GM23338 (cell line): ENCODE measurements at regions not wholly inside any gene's neighbourhood (a gene's known extent, or its start where the extent isn't known, plus 50 kb on each side); places are given as distances from the start of the nearest gene placed in this dataset.

Experiments
- ATAC-seq: fragments of 200-7000 bp; cut with Tn5 transposase; 3 replicates; pipeline ENCODE4 v1.9.1; 2020
- DNase-seq: peaks from one replicate; pipeline ENCODE4 v3.0.0-alpha.2; 2015; ENCODE audit warnings: low spot score
- H2AFZ ChIP-seq: fragments of 200-600 bp; sonication (generic); 2 replicates; pipeline ENCODE4 v1.8.0; 2016; ENCODE audit warnings: antibody characterized with exemption, mild to moderate bottlenecking, moderate library complexity
- H3F3A ChIP-seq: fragments of 200-600 bp; sonication (generic); replicated peaks from 2 replicates; pipeline ENCODE4 v1.8.0; 2017; ENCODE audit warnings: antibody characterized with exemption, mixed run types, low read depth
- H3K27ac ChIP-seq: fragments of 200-600 bp; sonication (generic); 2 replicates; pipeline ENCODE4 v1.6.1; 2016; ENCODE audit warnings: low read depth
- H3K27me3 ChIP-seq: fragments of 200-600 bp; sonication (generic); 2 replicates; pipeline ENCODE4 v1.8.0; 2016; ENCODE audit warnings: mild to moderate bottlenecking, mixed run types, moderate library complexity; ENCODE audit not compliant: insufficient read depth
- H3K36me3 ChIP-seq: fragments of 200-600 bp; sonication (generic); 2 replicates; pipeline ENCODE4 v1.8.0; 2016; ENCODE audit warnings: mild to moderate bottlenecking; ENCODE audit not compliant: insufficient read depth
- H3K4me1 ChIP-seq: fragments of 200-600 bp; sonication (generic); 2 replicates; pipeline ENCODE4 v1.8.0; 2016; ENCODE audit warnings: mild to moderate bottlenecking, moderate library complexity; ENCODE audit not compliant: insufficient read depth
- H3K4me2 ChIP-seq: fragments of 200-600 bp; sonication (generic); 2 replicates; pipeline ENCODE4 v1.7.1; 2017; ENCODE audit warnings: mixed run types
- H3K4me3 ChIP-seq: fragments of 200-600 bp; sonication (generic); 2 replicates; pipeline ENCODE4 v1.6.1; 2016; ENCODE audit warnings: mixed run types
- H3K79me2 ChIP-seq: fragments of 200-600 bp; sonication (generic); replicated peaks from 2 replicates; pipeline ENCODE4 v1.8.0; 2017; ENCODE audit warnings: mild to moderate bottlenecking; ENCODE audit not compliant: insufficient read depth
- H3K9me2 ChIP-seq: fragments of 200-600 bp; sonication (generic); 2 replicates; pipeline ENCODE4 v1.8.0; 2017; ENCODE audit not compliant: insufficient read depth
- H4K20me1 ChIP-seq: fragments of 200-600 bp; sonication (generic); replicated peaks from 2 replicates; pipeline ENCODE4 v1.8.0; 2017; ENCODE audit warnings: mild to moderate bottlenecking; ENCODE audit not compliant: insufficient read depth
- H3K27ac Mint-ChIP-seq: 2 replicates; pipeline ENCODE4 v1.8.0; 2020; ENCODE audit warnings: inconsistent platforms, mild to moderate bottlenecking, moderate library complexity, mixed read lengths
- H3K27me3 Mint-ChIP-seq: 3 replicates; pipeline ENCODE4 v1.8.0; 2022; ENCODE audit warnings: low read depth, mild to moderate bottlenecking, moderate library complexity, mixed read lengths, inconsistent platforms; ENCODE audit not compliant: insufficient read depth, poor library complexity
- H3K36me3 Mint-ChIP-seq: 3 replicates; pipeline ENCODE4 v1.8.0; 2021; ENCODE audit warnings: low read depth, mild to moderate bottlenecking, inconsistent platforms, moderate library complexity, mixed read lengths
- H3K4me1 Mint-ChIP-seq: 3 replicates; pipeline ENCODE4 v1.8.0; 2020; ENCODE audit warnings: mild to moderate bottlenecking, inconsistent platforms, mixed read lengths
- H3K4me3 Mint-ChIP-seq: 3 replicates; pipeline ENCODE4 v1.8.0; 2021; ENCODE audit warnings: moderate library complexity, mild to moderate bottlenecking, inconsistent platforms, mixed read lengths
- H3K9me3 Mint-ChIP-seq: 3 replicates; pipeline ENCODE4 v1.8.0; 2020; ENCODE audit warnings: moderate library complexity, mild to moderate bottlenecking, inconsistent platforms, mixed read lengths
- CREB1 ChIP-seq: fragments of 250-450 bp; sonication (Bioruptor Pico); IDR thresholded peaks from 2 replicates; pipeline ENCODE4 v1.5.0; 2020; ENCODE audit warnings: low read depth, mild to moderate bottlenecking, moderate library complexity
- CTCF ChIP-seq, 2 experiments: fragments of 200-600 bp in 1 of 2; sonication (generic) in 1 of 2; conservative IDR thresholded peaks; 2 replicates each; pipeline versions ENCODE4 v1.5.1 to v1.6.1; 2016 to 2017; ENCODE audit warnings: antibody characterized with exemption in 2 of 2, low read depth in 2 of 2, mild to moderate bottlenecking in 2 of 2, moderate library complexity in 1 of 2
- ETS1 ChIP-seq: IDR thresholded peaks from 2 replicates; pipeline ENCODE4 v1.6.1; 2016; ENCODE audit warnings: antibody characterized with exemption
- EZH2 ChIP-seq: fragments of 200-600 bp; sonication (generic); IDR thresholded peaks from one replicate; pipeline ENCODE4 v1.8.0; 2017; ENCODE audit warnings: antibody characterized with exemption, mild to moderate bottlenecking, low read depth; ENCODE audit not compliant: unreplicated experiment
- EZH2phosphoT487 ChIP-seq: fragments of 200-600 bp; sonication (generic); IDR thresholded peaks from one replicate; pipeline ENCODE4 v1.8.1; 2018; ENCODE audit warnings: antibody characterized with exemption; ENCODE audit not compliant: unreplicated experiment
- JUNB ChIP-seq: IDR thresholded peaks from one replicate; pipeline ENCODE4 v1.6.1; 2016; ENCODE audit warnings: antibody characterized with exemption; ENCODE audit not compliant: unreplicated experiment
- NANOG ChIP-seq: IDR thresholded peaks from 2 replicates; pipeline ENCODE4 v1.6.1; 2016; ENCODE audit warnings: antibody characterized with exemption, borderline replicate concordance
- REST ChIP-seq: IDR thresholded peaks from one replicate; pipeline ENCODE4 v1.6.1; 2018; ENCODE audit warnings: antibody characterized with exemption; ENCODE audit not compliant: unreplicated experiment
- STAT1 ChIP-seq: IDR thresholded peaks from one replicate; pipeline ENCODE4 v1.6.1; 2016; ENCODE audit warnings: antibody characterized with exemption; ENCODE audit not compliant: unreplicated experiment
- ZNF114 ChIP-seq: fragments of 250-450 bp; sonication (Bioruptor Pico); IDR thresholded peaks from 2 replicates; pipeline ENCODE4 v1.5.0; 2020; ENCODE audit warnings: mild to moderate bottlenecking, moderate library complexity
- ZNF331 ChIP-seq: fragments of 250-450 bp; sonication (Bioruptor Pico); IDR thresholded peaks from 2 replicates; pipeline ENCODE4 v1.5.0; 2020; ENCODE audit warnings: low read depth, mild to moderate bottlenecking, moderate library complexity
- ZNF462 ChIP-seq: fragments of 250-450 bp; sonication (Bioruptor Pico); IDR thresholded peaks from 2 replicates; pipeline ENCODE4 v1.5.0; 2020; ENCODE audit warnings: mild to moderate bottlenecking, moderate library complexity

- Mint-ChIP-seq H3K27me3 (no peaks in the 10 kb centered on the region), H3K4me3 (no peak overlapping the region), H3K4me1 (no peaks in the 10 kb centered on the region), H3K9me3 (no peaks in the 10 kb centered on the region), H3K36me3 (no peaks in the 10 kb centered on the region), H3K27ac (no peak overlapping the region)
- DNase-seq (no peak), ATAC-seq (no peak)
- Histone ChIP-seq H3K4me2 (no peak overlapping the region), H3K4me1 (no peaks in the 10 kb centered on the region), H3K79me2 (no peaks in the 10 kb centered on the region), H3K27ac (no peak overlapping the region), H3K9me2 (no peaks in the 10 kb centered on the region), H3F3A (no peaks in the 10 kb centered on the region), H4K20me1 (no peaks in the 10 kb centered on the region), H3K4me3 (no peak overlapping the region), H3K27me3 (no peaks in the 10 kb centered on the region), H3K36me3 (no peaks in the 10 kb centered on the region), H2AFZ (no peak overlapping the region)
- TF ChIP-seq ZNF331 (CRISPR knock-in tag) (no peak), ZNF462 (no peak), REST (no peak), JUNB (no peak), ZNF114 (CRISPR knock-in tag) (no peak), NANOG (no peak), ETS1 (no peak), CREB1 (CRISPR knock-in tag) (no peak), EZH2phosphoT487 (no peak), EZH2 (no peak), CTCF (conservative IDR thresholded peaks at IDR 0.05; ENCODE audit: low read depth in 2 of 2) (no peak), STAT1 (no peak)
These were observed 295.3 kb downstream of the HS3ST3B1 start for GRCh38 chr17:14596224-14596623.
